ENCODE measurements at regions not wholly inside any gene's neighbourhood (a gene's known extent, or its start where the extent isn't known, plus 50 kb on each side); places are given as distances from the start of the nearest gene placed in this dataset.

DNA sequence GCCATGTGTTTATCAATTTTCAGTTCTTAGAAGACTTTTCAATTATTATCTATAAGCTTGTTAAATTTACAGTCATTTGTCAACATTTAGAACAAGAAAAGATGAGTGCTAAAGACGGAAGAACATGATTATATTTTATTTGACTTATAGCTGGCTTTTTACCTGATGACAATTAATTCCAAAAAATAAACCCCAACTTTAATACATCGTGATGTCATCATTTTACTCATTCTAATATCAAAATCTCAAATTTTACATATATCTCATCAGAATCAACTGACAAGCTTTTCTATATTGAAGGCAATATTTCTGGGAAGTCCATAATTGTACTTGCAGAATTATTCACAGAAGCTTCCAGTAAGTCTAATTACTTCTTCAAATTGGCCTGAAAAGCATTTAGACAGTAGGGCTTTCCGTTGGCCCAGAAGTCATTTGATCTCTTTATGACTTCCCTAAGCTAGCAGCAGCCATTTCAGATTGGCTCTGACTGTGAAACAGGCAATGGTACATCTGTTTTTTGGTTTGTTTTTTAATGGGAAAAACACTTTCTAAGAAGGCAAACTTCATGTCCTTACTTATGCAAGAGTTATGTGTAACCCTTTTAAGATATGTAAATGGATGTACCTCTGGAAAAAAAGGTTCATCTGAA, 234.7 kb upstream of the PLSCR5 start:
- Mint-ChIP-seq H3K36me3 (ENCODE audit: low read depth) (no peaks in the 10 kb centered on the region), H3K4me3 (no peak overlapping the region), H3K27ac (no peak overlapping the region), H3K4me1 (peaks cover 14% of the 10 kb centered on the region), H3K27me3 (ENCODE audit: low read depth, poor library complexity) (peaks cover 3% of the 10 kb centered on the region), H3K9me3 (no peaks in the 10 kb centered on the region)
- TF ChIP-seq, protein P1, sequence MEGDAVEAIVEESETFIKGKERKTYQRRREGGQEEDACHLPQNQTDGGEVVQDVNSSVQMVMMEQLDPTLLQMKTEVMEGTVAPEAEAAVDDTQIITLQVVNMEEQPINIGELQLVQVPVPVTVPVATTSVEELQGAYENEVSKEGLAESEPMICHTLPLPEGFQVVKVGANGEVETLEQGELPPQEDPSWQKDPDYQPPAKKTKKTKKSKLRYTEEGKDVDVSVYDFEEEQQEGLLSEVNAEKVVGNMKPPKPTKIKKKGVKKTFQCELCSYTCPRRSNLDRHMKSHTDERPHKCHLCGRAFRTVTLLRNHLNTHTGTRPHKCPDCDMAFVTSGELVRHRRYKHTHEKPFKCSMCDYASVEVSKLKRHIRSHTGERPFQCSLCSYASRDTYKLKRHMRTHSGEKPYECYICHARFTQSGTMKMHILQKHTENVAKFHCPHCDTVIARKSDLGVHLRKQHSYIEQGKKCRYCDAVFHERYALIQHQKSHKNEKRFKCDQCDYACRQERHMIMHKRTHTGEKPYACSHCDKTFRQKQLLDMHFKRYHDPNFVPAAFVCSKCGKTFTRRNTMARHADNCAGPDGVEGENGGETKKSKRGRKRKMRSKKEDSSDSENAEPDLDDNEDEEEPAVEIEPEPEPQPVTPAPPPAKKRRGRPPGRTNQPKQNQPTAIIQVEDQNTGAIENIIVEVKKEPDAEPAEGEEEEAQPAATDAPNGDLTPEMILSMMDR (IDR thresholded peaks at IDR 0.05), result no peak
- no peak for DNase-seq

DNA sequence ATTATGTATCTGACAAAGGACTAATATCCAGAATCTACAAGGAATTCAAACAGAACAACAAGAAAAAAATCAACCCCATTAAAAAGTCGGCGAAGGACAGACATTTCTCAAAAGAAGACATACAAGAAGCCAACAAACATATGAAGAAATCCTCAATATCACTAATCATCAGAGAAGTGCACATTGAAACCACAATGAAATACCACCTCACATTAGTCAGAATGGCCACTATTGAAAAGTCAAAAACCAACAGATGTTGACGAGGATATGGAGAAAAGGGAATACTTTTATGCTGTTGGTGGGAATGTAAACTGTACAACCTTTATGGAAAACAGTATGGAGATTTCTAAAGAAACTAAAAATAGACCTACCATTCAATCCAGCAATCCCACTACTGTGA, 233.1 kb upstream of the PLSCR5 start:
- Mint-ChIP-seq H3K27me3 (ENCODE audit: low read depth, poor library complexity) (no peaks in the 10 kb centered on the region), H3K4me1 (peaks cover 14% of the 10 kb centered on the region), H3K9me3 (no peaks in the 10 kb centered on the region), H3K4me3 (no peak overlapping the region), H3K27ac (no peak overlapping the region), H3K36me3 (ENCODE audit: low read depth) (no peaks in the 10 kb centered on the region)
- TF ChIP-seq, protein P1 (IDR thresholded peaks at IDR 0.05), result no peak
- no peak for DNase-seq

DNA sequence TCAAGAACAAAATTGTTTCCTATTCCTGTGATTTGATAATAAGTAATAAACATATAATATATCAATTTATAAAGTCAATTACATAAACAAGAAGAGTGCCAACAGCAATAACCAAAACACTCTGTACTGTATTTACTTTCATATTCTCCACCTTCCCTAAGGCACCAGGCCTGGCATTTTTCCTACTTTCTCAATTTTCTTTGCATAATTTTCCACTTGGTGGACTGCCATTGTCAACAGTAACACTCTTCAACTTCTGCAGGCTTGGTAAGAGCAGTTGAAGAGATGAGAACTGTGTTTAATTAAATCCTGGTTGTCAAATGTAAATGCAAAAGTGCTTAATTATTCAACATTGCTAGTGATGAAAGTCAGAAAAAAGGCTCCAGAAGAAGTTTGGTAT, 229.8 kb upstream of the PLSCR5 start:
- Mint-ChIP-seq H3K27me3 (ENCODE audit: low read depth, poor library complexity) (no peaks in the 10 kb centered on the region), H3K4me1 (peaks cover 6% of the 10 kb centered on the region), H3K4me3 (no peak overlapping the region), H3K27ac (no peak overlapping the region), H3K9me3 (no peaks in the 10 kb centered on the region), H3K36me3 (ENCODE audit: low read depth) (no peaks in the 10 kb centered on the region)
- DNase-seq, result no peak
- TF ChIP-seq, protein P1 (IDR thresholded peaks at IDR 0.05), result no peak

DNA sequence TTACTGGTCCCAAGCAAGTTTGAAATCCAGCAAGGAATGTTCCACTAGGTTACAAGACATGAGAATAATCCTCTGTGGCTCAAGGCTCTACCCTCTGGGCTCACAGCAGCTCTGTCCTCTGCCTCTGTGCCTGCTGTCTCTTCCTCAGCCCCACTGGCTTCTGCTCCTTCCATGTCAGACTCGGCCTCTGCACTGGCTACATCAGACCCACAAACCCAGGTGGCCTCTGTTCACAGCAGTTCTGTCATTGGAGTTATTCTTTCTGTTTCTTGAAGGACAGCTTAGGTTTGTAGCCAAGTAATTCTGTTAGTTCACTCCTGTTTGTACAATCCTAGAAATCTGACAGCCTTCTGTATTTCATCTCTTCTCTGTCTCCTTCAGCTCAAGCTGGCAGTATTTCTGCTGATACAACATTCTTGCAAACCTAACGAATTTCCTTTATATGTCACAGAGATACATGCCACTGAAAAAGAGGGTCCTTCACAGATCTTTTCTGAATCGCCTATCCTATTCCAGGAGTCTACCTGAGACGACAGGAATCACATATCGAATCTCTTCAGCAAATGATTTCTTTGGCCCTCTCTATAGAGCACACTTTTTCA, 227.8 kb upstream of the PLSCR5 start:
- Mint-ChIP-seq H3K4me3 (no peak overlapping the region), H3K9me3 (no peaks in the 10 kb centered on the region), H3K27me3 (ENCODE audit: low read depth, poor library complexity) (no peaks in the 10 kb centered on the region), H3K27ac (no peak overlapping the region), H3K4me1 (no peaks in the 10 kb centered on the region), H3K36me3 (ENCODE audit: low read depth) (no peaks in the 10 kb centered on the region)
- TF ChIP-seq, protein P1 (IDR thresholded peaks at IDR 0.05), result no peak
- no peak for DNase-seq

DNA sequence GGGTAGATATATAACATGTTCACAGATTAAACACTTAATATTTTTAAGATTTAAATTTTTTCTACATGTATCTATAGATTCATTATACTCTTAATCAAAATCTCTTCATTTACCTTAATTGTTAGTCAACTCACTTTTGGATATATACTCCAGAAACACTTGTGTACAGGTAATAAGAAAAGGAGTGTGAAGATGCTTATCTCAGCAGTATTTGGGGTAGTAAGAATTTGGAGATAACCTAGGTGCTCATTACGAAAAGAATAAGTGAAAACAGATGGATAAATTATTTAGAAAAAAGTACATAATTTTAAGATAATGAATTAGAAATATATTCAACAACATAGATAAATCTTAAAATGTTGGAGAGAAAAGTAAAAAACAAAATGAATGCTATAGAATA, 226.5 kb upstream of the PLSCR5 start:
- no peaks in the 10 kb centered on the region for H3K4me1 Mint-ChIP-seq
- TF ChIP-seq, protein P1 (IDR thresholded peaks at IDR 0.05), result no peak
- no peaks in the 10 kb centered on the region for H3K9me3 Mint-ChIP-seq
- no peaks in the 10 kb centered on the region for H3K27me3 Mint-ChIP-seq (ENCODE audit: low read depth, poor library complexity)
- no peak overlapping the region for H3K4me3 Mint-ChIP-seq
- no peaks in the 10 kb centered on the region for H3K36me3 Mint-ChIP-seq (ENCODE audit: low read depth)
- no peak overlapping the region for H3K27ac Mint-ChIP-seq
- no peak for DNase-seq

DNA sequence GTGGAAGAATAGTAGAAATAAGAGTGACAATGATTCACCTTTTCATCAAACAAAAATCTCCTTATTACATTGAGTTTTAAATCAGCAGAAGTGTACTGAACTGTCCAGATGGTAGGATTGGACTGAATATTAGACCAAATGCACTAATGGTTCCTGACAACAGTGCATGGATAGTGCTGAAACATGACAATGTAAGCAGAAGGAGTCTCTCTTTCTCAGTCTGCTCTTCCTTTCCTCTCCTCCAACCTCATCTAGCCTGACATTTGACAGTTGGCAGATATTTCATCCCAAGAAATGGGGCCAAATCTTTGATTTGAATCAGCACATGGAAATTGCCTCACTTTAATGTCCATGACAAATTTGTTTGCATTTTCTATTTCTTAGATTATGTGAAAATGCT, 225.1 kb upstream of the PLSCR5 start:
- no peaks in the 10 kb centered on the region for H3K9me3 Mint-ChIP-seq

More for the DNA sequence above, 225.1 kb upstream of the PLSCR5 start:
- H3K4me3 Mint-ChIP-seq, result no peak overlapping the region
- H3K4me1 Mint-ChIP-seq, result no peaks in the 10 kb centered on the region
- no peaks in the 10 kb centered on the region for H3K36me3 Mint-ChIP-seq (ENCODE audit: low read depth)
- DNase-seq, result no peak
- TF ChIP-seq, protein P1 (IDR thresholded peaks at IDR 0.05), result no peak
- H3K27me3 Mint-ChIP-seq (ENCODE audit: low read depth, poor library complexity), result no peaks in the 10 kb centered on the region
- H3K27ac Mint-ChIP-seq, result no peak overlapping the region

Measured in nephron progenitor cell (in vitro differentiated cells).